ENCODE measurements at regions not wholly inside any gene's neighbourhood (a gene's known extent, or its start where the extent isn't known, plus 50 kb on each side); places are given as distances from the start of the nearest gene placed in this dataset.

DNA sequence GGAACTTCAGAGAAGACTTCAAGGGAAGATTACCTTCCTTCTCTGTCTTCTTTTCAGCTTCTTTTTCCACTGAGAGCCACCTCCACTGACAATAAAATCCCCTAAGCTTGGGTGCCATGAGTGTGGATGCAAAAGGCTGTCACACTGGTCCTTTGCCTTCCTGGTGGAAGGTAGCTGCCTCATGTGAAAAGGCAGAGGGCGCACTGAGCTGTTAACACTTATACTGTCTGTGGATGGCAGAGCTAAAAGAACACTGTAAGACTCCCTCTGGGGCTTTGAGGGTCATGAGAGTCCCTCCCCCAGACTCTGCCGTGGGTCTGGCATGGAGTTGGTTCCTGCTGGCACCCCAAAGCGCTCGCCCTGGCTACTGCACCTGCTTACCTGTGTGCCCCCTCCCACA, 536.7 kb upstream of the IMPG1 start:
- peaks cover 0 to 5% of the 10 kb centered on the region in 2 experiments for H3K9me3 ChIP-seq (ENCODE audit: control insufficient read depth in 1 of 2, insufficient read depth in 1 of 2, low read length in 2 of 2)
- Mint-ChIP-seq H3K27ac (no peak overlapping the region), H3K9me3 (peaks cover 9% of the 10 kb centered on the region), H3K4me1 (ENCODE audit: low read depth) (no peaks in the 10 kb centered on the region), H3K27me3 (no peaks in the 10 kb centered on the region), H3K4me3 (no peak overlapping the region), H3K36me3 (ENCODE audit: low read depth) (no peaks in the 10 kb centered on the region)
- ATAC-seq (ENCODE audit: poor library complexity) (no peak), DNase-seq (no peak)
- no peak overlapping the region for H3K27ac ChIP-seq (ENCODE audit: low read depth in 1 of 2, low read length in 2 of 2)
- intact Hi-C loops (cut with DNase I, micrococcal nuclease) = no loop called here
- ChIA-PET POLR2A (no interaction called here), CTCF (no interaction called here)
- no peaks in the 10 kb centered on the region for H3K27me3 ChIP-seq (ENCODE audit: control insufficient read depth in 1 of 2, insufficient read depth in 2 of 2, low read length in 2 of 2)
- H3K4me1 ChIP-seq (ENCODE audit: insufficient read depth, low read length) = no peaks in the 10 kb centered on the region
- no peak for TF ChIP-seq CTCF (IDR thresholded peaks at IDR 0.05)
- no peaks in the 10 kb centered on the region for H3K36me3 ChIP-seq (ENCODE audit: insufficient read depth, low read length)
- H3K4me3 ChIP-seq (ENCODE audit: low read length) = no peak overlapping the region

DNA sequence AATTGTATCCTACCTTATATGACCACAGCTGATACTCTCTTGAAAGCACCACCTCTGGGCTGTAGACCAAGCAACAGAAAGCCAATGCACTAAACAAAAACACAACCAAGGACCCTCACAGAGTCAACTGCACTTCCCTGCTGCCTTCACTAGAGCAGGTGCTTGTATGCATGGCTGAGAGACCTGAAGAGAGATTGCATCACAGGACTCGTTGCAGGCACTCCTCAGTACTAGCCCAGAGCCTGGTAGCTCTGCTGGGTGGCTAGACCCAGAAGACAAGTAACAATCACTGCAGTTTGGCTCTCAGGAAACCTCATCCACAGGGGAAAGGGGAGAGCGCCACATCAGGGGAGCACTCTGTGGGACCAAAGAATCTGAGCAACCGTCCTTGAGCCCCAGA, 521.6 kb upstream of the IMPG1 start:
- Histone ChIP-seq H3K36me3 (ENCODE audit: insufficient read depth, low read length) (no peaks in the 10 kb centered on the region), H3K4me1 (ENCODE audit: insufficient read depth, low read length) (no peaks in the 10 kb centered on the region), H3K9me3 (ENCODE audit: control insufficient read depth in 1 of 2, insufficient read depth in 1 of 2, low read length in 2 of 2) (peaks cover 0 to 6% of the 10 kb centered on the region in 2 experiments), H3K27ac (ENCODE audit: low read depth in 1 of 2, low read length in 2 of 2) (no peak overlapping the region), H3K4me3 (ENCODE audit: low read length) (no peak overlapping the region), H3K27me3 (ENCODE audit: control insufficient read depth in 1 of 2, insufficient read depth in 2 of 2, low read length in 2 of 2) (no peaks in the 10 kb centered on the region)
- POLR2A ChIA-PET = no interaction called here
- Mint-ChIP-seq H3K4me3 (no peak overlapping the region), H3K27me3 (no peaks in the 10 kb centered on the region), H3K9me3 (peaks cover 9% of the 10 kb centered on the region), H3K36me3 (ENCODE audit: low read depth) (no peaks in the 10 kb centered on the region), H3K4me1 (ENCODE audit: low read depth) (no peaks in the 10 kb centered on the region), H3K27ac (no peak overlapping the region)
- no peak for ATAC-seq (ENCODE audit: poor library complexity)
- intact Hi-C loops (cut with DNase I, micrococcal nuclease) = no loop called here
- CTCF ChIA-PET = no interaction called here
- TF ChIP-seq CTCF (IDR thresholded peaks at IDR 0.05) = no peak
- DNase-seq = no peak

GRCh38 chr6:76593668-76594067, 521.2 kb upstream of the IMPG1 start:
- H3K27me3 ChIP-seq (ENCODE audit: control insufficient read depth in 1 of 2, insufficient read depth in 2 of 2, low read length in 2 of 2) = no peaks in the 10 kb centered on the region
- H3K9me3 ChIP-seq (ENCODE audit: control insufficient read depth in 1 of 2, insufficient read depth in 1 of 2, low read length in 2 of 2) = peaks cover 0 to 6% of the 10 kb centered on the region in 2 experiments
- ChIA-PET CTCF (no interaction called here), POLR2A (no interaction called here)
- Mint-ChIP-seq H3K27ac (no peak overlapping the region), H3K36me3 (ENCODE audit: low read depth) (no peaks in the 10 kb centered on the region), H3K27me3 (no peaks in the 10 kb centered on the region), H3K4me3 (no peak overlapping the region), H3K4me1 (ENCODE audit: low read depth) (no peaks in the 10 kb centered on the region), H3K9me3 (peaks cover 7% of the 10 kb centered on the region)
- no peak for ATAC-seq (ENCODE audit: poor library complexity)
- no peak overlapping the region for H3K4me3 ChIP-seq (ENCODE audit: low read length)
- no peak overlapping the region for H3K27ac ChIP-seq (ENCODE audit: low read depth in 1 of 2, low read length in 2 of 2)
- H3K4me1 ChIP-seq (ENCODE audit: insufficient read depth, low read length) = no peaks in the 10 kb centered on the region
- peak in 1 of 14 experiments; percentile 3 for DNase-seq
- TF ChIP-seq CTCF (IDR thresholded peaks at IDR 0.05) = no peak
- intact Hi-C loops (cut with DNase I, micrococcal nuclease) = no loop called here
- no peaks in the 10 kb centered on the region for H3K36me3 ChIP-seq (ENCODE audit: insufficient read depth, low read length)

All from CD4-positive, alpha-beta T cell (primary cell).